Esophagus muscularis mucosa (tissue), 4 donors: ENCODE measurements at regions not wholly inside any gene's neighbourhood (a gene's known extent, or its start where the extent isn't known, plus 50 kb on each side); places are given as distances from the start of the nearest gene placed in this dataset.

Experiments
- DNase-seq: peaks from one replicate; pipeline ENCODE4 v3.0.0-alpha.2; 2017; ENCODE audit errors: extremely low spot score
- H3K27ac ChIP-seq, 4 donors: fragments of 200-600 bp; sonication (generic); replicated peaks in 1 of 4; 1 replicate in 3 of 4; 2 replicates in 1 of 4; pipeline ENCODE4 v1.5.1; 2016 to 2019; ENCODE audit warnings: mild to moderate bottlenecking in 1 of 4
- H3K27me3 ChIP-seq, 4 donors: fragments of 200-600 bp; sonication (generic); one replicate each; pipeline versions ENCODE4 v1.5.1 to v1.6.0; 2016 to 2019
- H3K36me3 ChIP-seq, 4 donors: fragments of 200-600 bp; sonication (generic); one replicate each; pipeline ENCODE4 v1.5.1; 2016 to 2019
- H3K4me1 ChIP-seq, 4 donors: fragments of 200-600 bp; sonication (generic); one replicate each; pipeline ENCODE4 v1.5.1; 2016 to 2019
- H3K4me3 ChIP-seq, 4 donors: fragments of 200-600 bp; sonication (generic); 1 replicate in 2 of 4; 2 replicates in 2 of 4; pipeline ENCODE4 v1.5.1; 2016 to 2019; ENCODE audit warnings: mild to moderate bottlenecking in 4 of 4, moderate library complexity in 1 of 4
- H3K9me3 ChIP-seq, 4 donors: fragments of 200-600 bp; sonication (generic); 1 replicate in 3 of 4; 2 replicates in 1 of 4; pipeline ENCODE4 v1.5.1; 2016 to 2019
- CTCF ChIP-seq, 3 experiments: fragments of 200-600 bp in 2 of 3; fragments of 450-650 bp in 1 of 3; sonication (generic) in 2 of 3; IDR thresholded peaks; one replicate each; pipeline ENCODE4 v1.5.1; 2017 to 2019; ENCODE audit warnings: antibody characterized with exemption in 3 of 3, mild to moderate bottlenecking in 2 of 3, moderate library complexity in 1 of 3
- EP300 ChIP-seq: sonication (generic); formaldehyde crosslinking; IDR thresholded peaks from one replicate; pipeline ENCODE4 v1.6.1; 2017; ENCODE audit warnings: antibody characterized with exemption
- POLR2A ChIP-seq: fragments of 450-650 bp; IDR thresholded peaks from one replicate; pipeline ENCODE4 v1.6.1; 2017; ENCODE audit warnings: antibody characterized with exemption, moderate library complexity, mild to moderate bottlenecking, low read depth
- POLR2AphosphoS5 ChIP-seq, 2 donors: sonication (generic); formaldehyde crosslinking; IDR thresholded peaks; one replicate each; pipeline ENCODE4 v1.6.1; 2017; ENCODE audit warnings: antibody characterized with exemption in 2 of 2
- WGBS: methylation state at CpG from one replicate; pipeline ENCODE4 v1.1.5; 2018; 5-methylcytosine and 5-hydroxymethylcytosine counted together
- intact Hi-C: fragments of 100-400 bp; cut with DNase I; formaldehyde crosslinking; loops from one replicate; pipeline ENCODE4 v1.15.1; 2023

- TF ChIP-seq CTCF (IDR thresholded peaks at IDR 0.05) = no peak
- TF ChIP-seq EP300 = no peak
- no peak for TF ChIP-seq POLR2A
- no peak for TF ChIP-seq POLR2AphosphoS5 (IDR thresholded peaks at IDR 0.05)
- intact Hi-C loops = no loop called here
- WGBS = 83% methylated on average over 2 of the region's 2 CpGs
- no peak overlapping the region for H3K4me3 ChIP-seq
- no peaks in the 10 kb centered on the region for H3K27me3 ChIP-seq
- no peak overlapping the region for H3K27ac ChIP-seq
- no peaks in the 10 kb centered on the region for H3K9me3 ChIP-seq
- H3K4me1 ChIP-seq = no peaks in the 10 kb centered on the region
- no peaks in the 10 kb centered on the region for H3K36me3 ChIP-seq
- DNase-seq = no peak
Observed at GRCh38 chr3:117660941-117661817, 951.6 kb downstream of the TUSC7 start.

GRCh38 chr3:117661818-117662095 is 952.2 kb downstream of the TUSC7 start:
- H3K27me3 ChIP-seq = no peaks in the 10 kb centered on the region
- WGBS = 88% methylated on average over 3 of the region's 3 CpGs
- no peak for DNase-seq
- H3K4me3 ChIP-seq = no peak overlapping the region
- H3K4me1 ChIP-seq = no peaks in the 10 kb centered on the region
- no peak for TF ChIP-seq CTCF (IDR thresholded peaks at IDR 0.05)
- TF ChIP-seq POLR2AphosphoS5 (IDR thresholded peaks at IDR 0.05) = no peak
- no peak for TF ChIP-seq EP300
- TF ChIP-seq POLR2A = no peak
- no peaks in the 10 kb centered on the region for H3K9me3 ChIP-seq
- H3K36me3 ChIP-seq = no peaks in the 10 kb centered on the region
- H3K27ac ChIP-seq = no peak overlapping the region
- intact Hi-C loops = no loop called here

GRCh38 chr3:117665296-117665695 is 955.7 kb downstream of the TUSC7 start:
- Histone ChIP-seq H3K4me1 (no peaks in the 10 kb centered on the region), H3K27me3 (no peaks in the 10 kb centered on the region), H3K27ac (no peak overlapping the region), H3K36me3 (no peaks in the 10 kb centered on the region), H3K9me3 (no peaks in the 10 kb centered on the region), H3K4me3 (no peak overlapping the region)
- 49% methylated on average over 4 of the region's 4 CpGs for WGBS
- intact Hi-C loops = no loop called here
- no peak for DNase-seq
- TF ChIP-seq CTCF (IDR thresholded peaks at IDR 0.05) (no peak), EP300 (no peak), POLR2AphosphoS5 (IDR thresholded peaks at IDR 0.05) (no peak), POLR2A (no peak)

GRCh38 chr3:117666325-117666724 is 956.7 kb downstream of the TUSC7 start:
- no peaks in the 10 kb centered on the region for H3K4me1 ChIP-seq
- H3K9me3 ChIP-seq = no peaks in the 10 kb centered on the region
- no peaks in the 10 kb centered on the region for H3K36me3 ChIP-seq
- no peak overlapping the region for H3K27ac ChIP-seq
- no peaks in the 10 kb centered on the region for H3K27me3 ChIP-seq
- 42% methylated on average over 3 of the region's 3 CpGs for WGBS
- H3K4me3 ChIP-seq = no peak overlapping the region
- TF ChIP-seq POLR2A = no peak
- TF ChIP-seq EP300 = no peak
- TF ChIP-seq CTCF (IDR thresholded peaks at IDR 0.05) = no peak
- TF ChIP-seq POLR2AphosphoS5 (IDR thresholded peaks at IDR 0.05) = no peak
- intact Hi-C loops = no loop called here
- DNase-seq = no peak

GRCh38 chr3:117666812-117667211 is 957.2 kb downstream of the TUSC7 start:
- peaks cover 0 to 3% (median under 1%) of the 10 kb centered on the region in 4 donors for H3K4me1 ChIP-seq
- no peaks in the 10 kb centered on the region for H3K27me3 ChIP-seq
- H3K36me3 ChIP-seq = no peaks in the 10 kb centered on the region
- no peaks in the 10 kb centered on the region for H3K9me3 ChIP-seq
- H3K4me3 ChIP-seq = no peak overlapping the region
- H3K27ac ChIP-seq = no peak overlapping the region
- no peak for DNase-seq
- intact Hi-C loops = no loop called here
- 68% methylated on average over 3 of the region's 3 CpGs for WGBS
- TF ChIP-seq POLR2A (no peak), CTCF (IDR thresholded peaks at IDR 0.05) (no peak), POLR2AphosphoS5 (IDR thresholded peaks at IDR 0.05) (no peak), EP300 (no peak)
